ENCODE measurements at regions not wholly inside any gene's neighbourhood (a gene's known extent, or its start where the extent isn't known, plus 50 kb on each side); places are given as distances from the start of the nearest gene placed in this dataset.

DNA sequence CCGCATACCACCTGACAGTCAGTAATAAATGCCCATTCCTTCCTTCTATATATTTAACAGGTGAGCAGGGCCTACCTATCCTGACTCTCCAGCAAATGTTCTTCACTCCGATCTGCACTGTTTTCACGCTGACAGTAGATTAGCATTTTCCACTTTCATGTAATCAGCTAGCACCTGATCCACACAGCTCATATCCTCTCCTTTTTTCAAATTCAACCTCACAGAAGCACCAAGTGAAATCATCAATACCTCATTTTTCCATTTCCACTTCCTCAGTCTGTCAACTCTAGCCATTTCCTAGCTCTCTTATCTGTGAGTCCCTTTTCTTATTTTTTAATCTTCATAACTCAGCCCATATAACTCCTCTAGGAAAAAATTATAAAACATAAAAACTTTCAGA lies 402.8 kb downstream of the ZEB2 start:
- TF ChIP-seq, protein P1, sequence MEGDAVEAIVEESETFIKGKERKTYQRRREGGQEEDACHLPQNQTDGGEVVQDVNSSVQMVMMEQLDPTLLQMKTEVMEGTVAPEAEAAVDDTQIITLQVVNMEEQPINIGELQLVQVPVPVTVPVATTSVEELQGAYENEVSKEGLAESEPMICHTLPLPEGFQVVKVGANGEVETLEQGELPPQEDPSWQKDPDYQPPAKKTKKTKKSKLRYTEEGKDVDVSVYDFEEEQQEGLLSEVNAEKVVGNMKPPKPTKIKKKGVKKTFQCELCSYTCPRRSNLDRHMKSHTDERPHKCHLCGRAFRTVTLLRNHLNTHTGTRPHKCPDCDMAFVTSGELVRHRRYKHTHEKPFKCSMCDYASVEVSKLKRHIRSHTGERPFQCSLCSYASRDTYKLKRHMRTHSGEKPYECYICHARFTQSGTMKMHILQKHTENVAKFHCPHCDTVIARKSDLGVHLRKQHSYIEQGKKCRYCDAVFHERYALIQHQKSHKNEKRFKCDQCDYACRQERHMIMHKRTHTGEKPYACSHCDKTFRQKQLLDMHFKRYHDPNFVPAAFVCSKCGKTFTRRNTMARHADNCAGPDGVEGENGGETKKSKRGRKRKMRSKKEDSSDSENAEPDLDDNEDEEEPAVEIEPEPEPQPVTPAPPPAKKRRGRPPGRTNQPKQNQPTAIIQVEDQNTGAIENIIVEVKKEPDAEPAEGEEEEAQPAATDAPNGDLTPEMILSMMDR (IDR thresholded peaks at IDR 0.05), result no peak
- no peak for TF ChIP-seq POLR2A (IDR thresholded peaks at IDR 0.05)

Measured in Peyer's patch (tissue), 4 donors.